ENCODE measurements at regions not wholly inside any gene's neighbourhood (a gene's known extent, or its start where the extent isn't known, plus 50 kb on each side); places are given as distances from the start of the nearest gene placed in this dataset.

- Histone ChIP-seq H3K9me3 (no peaks in the 10 kb centered on the region), H3K36me3 (no peaks in the 10 kb centered on the region), H3K27ac (no peak overlapping the region), H3K4me3 (ENCODE audit: low read depth in 1 of 2, low read length in 1 of 2) (no peak overlapping the region), H3K4me1 (ENCODE audit: control insufficient read depth in 1 of 2, insufficient read depth in 1 of 2, low read depth in 1 of 2, low read length in 1 of 2) (no peaks in the 10 kb centered on the region), H3K27me3 (no peaks in the 10 kb centered on the region)
- TF ChIP-seq, protein P1, sequence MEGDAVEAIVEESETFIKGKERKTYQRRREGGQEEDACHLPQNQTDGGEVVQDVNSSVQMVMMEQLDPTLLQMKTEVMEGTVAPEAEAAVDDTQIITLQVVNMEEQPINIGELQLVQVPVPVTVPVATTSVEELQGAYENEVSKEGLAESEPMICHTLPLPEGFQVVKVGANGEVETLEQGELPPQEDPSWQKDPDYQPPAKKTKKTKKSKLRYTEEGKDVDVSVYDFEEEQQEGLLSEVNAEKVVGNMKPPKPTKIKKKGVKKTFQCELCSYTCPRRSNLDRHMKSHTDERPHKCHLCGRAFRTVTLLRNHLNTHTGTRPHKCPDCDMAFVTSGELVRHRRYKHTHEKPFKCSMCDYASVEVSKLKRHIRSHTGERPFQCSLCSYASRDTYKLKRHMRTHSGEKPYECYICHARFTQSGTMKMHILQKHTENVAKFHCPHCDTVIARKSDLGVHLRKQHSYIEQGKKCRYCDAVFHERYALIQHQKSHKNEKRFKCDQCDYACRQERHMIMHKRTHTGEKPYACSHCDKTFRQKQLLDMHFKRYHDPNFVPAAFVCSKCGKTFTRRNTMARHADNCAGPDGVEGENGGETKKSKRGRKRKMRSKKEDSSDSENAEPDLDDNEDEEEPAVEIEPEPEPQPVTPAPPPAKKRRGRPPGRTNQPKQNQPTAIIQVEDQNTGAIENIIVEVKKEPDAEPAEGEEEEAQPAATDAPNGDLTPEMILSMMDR (IDR thresholded peaks at IDR 0.05) = no peak
These were observed 619.0 kb upstream of the CHRM3 start for GRCh38 chr1:238767321-238767720.

GRCh38 chr1:238764779-238765178 is 621.6 kb upstream of the CHRM3 start:
- no peak overlapping the region for H3K4me3 ChIP-seq (ENCODE audit: low read depth in 1 of 2, low read length in 1 of 2)
- no peaks in the 10 kb centered on the region for H3K36me3 ChIP-seq
- no peaks in the 10 kb centered on the region for H3K9me3 ChIP-seq
- H3K4me1 ChIP-seq (ENCODE audit: control insufficient read depth in 1 of 2, insufficient read depth in 1 of 2, low read depth in 1 of 2, low read length in 1 of 2) = no peaks in the 10 kb centered on the region
- no peaks in the 10 kb centered on the region for H3K27me3 ChIP-seq
- H3K27ac ChIP-seq = no peak overlapping the region
- TF ChIP-seq, protein P1 (IDR thresholded peaks at IDR 0.05) = no peak

GRCh38 chr1:238753252-238753651 is 633.1 kb upstream of the CHRM3 start:
- Histone ChIP-seq H3K27ac (no peak overlapping the region), H3K36me3 (no peaks in the 10 kb centered on the region), H3K27me3 (no peaks in the 10 kb centered on the region), H3K4me3 (ENCODE audit: low read depth in 1 of 2, low read length in 1 of 2) (no peak overlapping the region), H3K9me3 (no peaks in the 10 kb centered on the region), H3K4me1 (ENCODE audit: control insufficient read depth in 1 of 2, insufficient read depth in 1 of 2, low read depth in 1 of 2, low read length in 1 of 2) (no peaks in the 10 kb centered on the region)
- TF ChIP-seq, protein P1 (IDR thresholded peaks at IDR 0.05) = no peak

DNA sequence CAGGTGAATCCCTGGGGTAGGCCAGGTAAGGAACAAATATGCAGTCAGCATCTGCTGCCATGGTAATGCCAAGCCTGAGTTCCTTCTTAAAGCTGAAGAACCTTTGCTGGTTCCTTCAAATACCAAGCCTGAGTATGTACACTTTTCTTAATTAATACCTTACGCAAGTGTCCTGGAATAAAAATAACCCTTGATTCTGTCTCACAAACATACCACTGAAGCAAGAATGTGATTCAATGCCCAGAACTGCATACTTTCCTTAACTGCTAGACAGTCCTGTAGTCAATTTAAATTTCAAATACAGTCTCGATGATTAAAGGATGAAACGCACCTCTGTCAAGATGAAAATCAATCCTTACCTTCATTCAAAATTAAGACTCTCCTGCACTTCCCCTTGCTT is 634.0 kb upstream of the CHRM3 start:
- Histone ChIP-seq H3K27me3 (no peaks in the 10 kb centered on the region), H3K4me1 (ENCODE audit: control insufficient read depth in 1 of 2, insufficient read depth in 1 of 2, low read depth in 1 of 2, low read length in 1 of 2) (no peaks in the 10 kb centered on the region), H3K9me3 (no peaks in the 10 kb centered on the region), H3K27ac (no peak overlapping the region), H3K4me3 (ENCODE audit: low read depth in 1 of 2, low read length in 1 of 2) (no peak overlapping the region), H3K36me3 (no peaks in the 10 kb centered on the region)
- TF ChIP-seq, protein P1 (IDR thresholded peaks at IDR 0.05) = no peak

GRCh38 chr1:238745069-238745468 is 641.3 kb upstream of the CHRM3 start:
- no peaks in the 10 kb centered on the region for H3K9me3 ChIP-seq
- no peak overlapping the region for H3K27ac ChIP-seq
- TF ChIP-seq, protein P1 (IDR thresholded peaks at IDR 0.05) = no peak
- H3K27me3 ChIP-seq = no peaks in the 10 kb centered on the region
- H3K4me1 ChIP-seq (ENCODE audit: control insufficient read depth in 1 of 2, insufficient read depth in 1 of 2, low read depth in 1 of 2, low read length in 1 of 2) = no peaks in the 10 kb centered on the region
- no peak overlapping the region for H3K4me3 ChIP-seq (ENCODE audit: low read depth in 1 of 2, low read length in 1 of 2)
- no peaks in the 10 kb centered on the region for H3K36me3 ChIP-seq

DNA sequence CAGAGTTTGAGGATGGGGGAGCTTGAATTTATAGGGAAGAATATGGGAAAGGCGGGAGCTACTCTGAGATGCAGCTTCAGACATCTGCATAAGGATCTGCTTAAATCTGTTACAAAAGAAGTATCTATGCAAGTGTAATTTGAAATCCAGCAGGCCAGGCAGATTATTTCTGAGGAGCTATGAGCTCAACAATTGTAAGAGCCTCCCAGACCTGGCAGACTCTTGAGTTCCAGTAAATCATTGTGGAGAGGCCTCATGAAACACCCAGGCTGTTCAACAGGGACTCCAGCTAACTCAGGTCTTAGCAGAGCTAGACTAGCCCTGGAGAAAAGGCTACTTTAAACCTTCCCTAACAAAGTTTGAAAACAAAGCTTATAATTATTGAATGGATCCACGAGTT is 647.5 kb upstream of the CHRM3 start:
- Histone ChIP-seq H3K36me3 (no peaks in the 10 kb centered on the region), H3K27me3 (no peaks in the 10 kb centered on the region), H3K9me3 (no peaks in the 10 kb centered on the region), H3K27ac (no peak overlapping the region), H3K4me3 (ENCODE audit: low read depth in 1 of 2, low read length in 1 of 2) (no peak overlapping the region), H3K4me1 (ENCODE audit: control insufficient read depth in 1 of 2, insufficient read depth in 1 of 2, low read depth in 1 of 2, low read length in 1 of 2) (no peaks in the 10 kb centered on the region)
- TF ChIP-seq, protein P1 (IDR thresholded peaks at IDR 0.05) = no peak

Data from neutrophil (primary cell).